ENCODE measurements at regions not wholly inside any gene's neighbourhood (a gene's known extent, or its start where the extent isn't known, plus 50 kb on each side); places are given as distances from the start of the nearest gene placed in this dataset.

DNA sequence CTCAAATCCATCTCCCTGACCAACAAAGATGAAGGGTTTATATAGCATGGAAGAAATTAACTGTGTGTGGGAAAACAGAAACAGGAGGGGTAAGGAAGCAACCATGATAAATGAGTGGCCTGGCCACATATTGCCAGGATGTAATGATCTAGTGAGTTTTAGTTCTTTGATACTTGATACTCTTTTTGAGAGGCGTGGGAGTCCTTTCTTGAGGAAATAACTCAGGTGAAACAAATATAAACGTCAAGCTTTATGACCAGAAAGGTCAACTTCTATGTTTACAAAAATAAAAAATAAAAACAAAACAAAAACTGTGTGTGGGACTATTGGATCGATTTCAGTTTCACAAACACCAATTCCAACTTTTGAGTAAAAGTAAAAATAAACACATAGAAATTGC, 860.8 kb upstream of the B3GALT2 start:
- TF ChIP-seq, protein P1, sequence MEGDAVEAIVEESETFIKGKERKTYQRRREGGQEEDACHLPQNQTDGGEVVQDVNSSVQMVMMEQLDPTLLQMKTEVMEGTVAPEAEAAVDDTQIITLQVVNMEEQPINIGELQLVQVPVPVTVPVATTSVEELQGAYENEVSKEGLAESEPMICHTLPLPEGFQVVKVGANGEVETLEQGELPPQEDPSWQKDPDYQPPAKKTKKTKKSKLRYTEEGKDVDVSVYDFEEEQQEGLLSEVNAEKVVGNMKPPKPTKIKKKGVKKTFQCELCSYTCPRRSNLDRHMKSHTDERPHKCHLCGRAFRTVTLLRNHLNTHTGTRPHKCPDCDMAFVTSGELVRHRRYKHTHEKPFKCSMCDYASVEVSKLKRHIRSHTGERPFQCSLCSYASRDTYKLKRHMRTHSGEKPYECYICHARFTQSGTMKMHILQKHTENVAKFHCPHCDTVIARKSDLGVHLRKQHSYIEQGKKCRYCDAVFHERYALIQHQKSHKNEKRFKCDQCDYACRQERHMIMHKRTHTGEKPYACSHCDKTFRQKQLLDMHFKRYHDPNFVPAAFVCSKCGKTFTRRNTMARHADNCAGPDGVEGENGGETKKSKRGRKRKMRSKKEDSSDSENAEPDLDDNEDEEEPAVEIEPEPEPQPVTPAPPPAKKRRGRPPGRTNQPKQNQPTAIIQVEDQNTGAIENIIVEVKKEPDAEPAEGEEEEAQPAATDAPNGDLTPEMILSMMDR (IDR thresholded peaks at IDR 0.05; ENCODE audit: insufficient read depth, low read length): no peak
- TF ChIP-seq, protein P2, sequence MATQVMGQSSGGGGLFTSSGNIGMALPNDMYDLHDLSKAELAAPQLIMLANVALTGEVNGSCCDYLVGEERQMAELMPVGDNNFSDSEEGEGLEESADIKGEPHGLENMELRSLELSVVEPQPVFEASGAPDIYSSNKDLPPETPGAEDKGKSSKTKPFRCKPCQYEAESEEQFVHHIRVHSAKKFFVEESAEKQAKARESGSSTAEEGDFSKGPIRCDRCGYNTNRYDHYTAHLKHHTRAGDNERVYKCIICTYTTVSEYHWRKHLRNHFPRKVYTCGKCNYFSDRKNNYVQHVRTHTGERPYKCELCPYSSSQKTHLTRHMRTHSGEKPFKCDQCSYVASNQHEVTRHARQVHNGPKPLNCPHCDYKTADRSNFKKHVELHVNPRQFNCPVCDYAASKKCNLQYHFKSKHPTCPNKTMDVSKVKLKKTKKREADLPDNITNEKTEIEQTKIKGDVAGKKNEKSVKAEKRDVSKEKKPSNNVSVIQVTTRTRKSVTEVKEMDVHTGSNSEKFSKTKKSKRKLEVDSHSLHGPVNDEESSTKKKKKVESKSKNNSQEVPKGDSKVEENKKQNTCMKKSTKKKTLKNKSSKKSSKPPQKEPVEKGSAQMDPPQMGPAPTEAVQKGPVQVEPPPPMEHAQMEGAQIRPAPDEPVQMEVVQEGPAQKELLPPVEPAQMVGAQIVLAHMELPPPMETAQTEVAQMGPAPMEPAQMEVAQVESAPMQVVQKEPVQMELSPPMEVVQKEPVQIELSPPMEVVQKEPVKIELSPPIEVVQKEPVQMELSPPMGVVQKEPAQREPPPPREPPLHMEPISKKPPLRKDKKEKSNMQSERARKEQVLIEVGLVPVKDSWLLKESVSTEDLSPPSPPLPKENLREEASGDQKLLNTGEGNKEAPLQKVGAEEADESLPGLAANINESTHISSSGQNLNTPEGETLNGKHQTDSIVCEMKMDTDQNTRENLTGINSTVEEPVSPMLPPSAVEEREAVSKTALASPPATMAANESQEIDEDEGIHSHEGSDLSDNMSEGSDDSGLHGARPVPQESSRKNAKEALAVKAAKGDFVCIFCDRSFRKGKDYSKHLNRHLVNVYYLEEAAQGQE (IDR thresholded peaks at IDR 0.05; ENCODE audit: insufficient replicate concordance, low read depth): no peak

Measured in HL-60 (cell line).